BE2C (cell line): ENCODE measurements at regions not wholly inside any gene's neighbourhood (a gene's known extent, or its start where the extent isn't known, plus 50 kb on each side); places are given as distances from the start of the nearest gene placed in this dataset.
"Not testable (repeated sequence)": the region's sequence is repeated elsewhere in the genome, so short reads cannot be mapped to it uniquely, and the experiment has no call there.

Source experiments
- DNase-seq: peaks from one replicate; pipeline ENCODE4 v3.0.0-alpha.2; 2020
- H3K27me3 ChIP-seq: fragments of 250-450 bp; sonication (Bioruptor Pico); 2 replicates; pipeline ENCODE4 v1.5.1; 2020; ENCODE audit warnings: mild to moderate bottlenecking
- H3K36me3 ChIP-seq: fragments of 250-450 bp; sonication (Bioruptor Pico); 2 replicates; pipeline ENCODE4 v1.5.1; 2020; ENCODE audit warnings: mild to moderate bottlenecking
- H3K4me1 ChIP-seq: fragments of 250-450 bp; sonication (Bioruptor Pico); 2 replicates; pipeline ENCODE4 v1.5.1; 2020
- H3K4me3 ChIP-seq: 2 replicates; pipeline ENCODE4 v1.5.1; 2011; ENCODE audit warnings: low read depth, low read length
- H3K9me3 ChIP-seq: fragments of 250-450 bp; sonication (Bioruptor Pico); 2 replicates; pipeline ENCODE4 v1.5.1; 2020
- TF ChIP-seq, protein P1 (sequence below): IDR thresholded peaks from 2 replicates; pipeline ENCODE4 v1.5.1; 2012; ENCODE audit warnings: mild to moderate bottlenecking, low read depth, low read length

DNA sequence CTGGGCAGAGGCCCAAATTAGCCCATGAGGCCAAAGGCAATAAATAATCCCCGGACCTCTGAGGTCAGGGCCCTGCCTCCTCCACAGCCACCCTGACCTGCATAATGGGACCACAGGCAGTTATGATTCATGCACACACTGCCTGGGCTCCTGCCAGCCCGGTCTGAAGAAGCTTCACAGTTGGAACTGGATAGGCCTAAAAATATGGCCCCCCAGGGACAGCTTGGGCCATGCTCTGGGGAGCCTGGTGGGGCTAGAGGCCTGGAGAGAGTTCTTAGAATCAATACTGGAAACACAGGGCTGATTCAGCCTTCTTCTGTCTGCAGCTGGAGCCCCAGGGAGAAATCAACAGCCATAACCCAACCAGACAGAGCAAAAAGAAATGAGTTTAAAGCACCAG is 112.8 kb upstream of the CADM1 start:
- TF ChIP-seq, protein P1, sequence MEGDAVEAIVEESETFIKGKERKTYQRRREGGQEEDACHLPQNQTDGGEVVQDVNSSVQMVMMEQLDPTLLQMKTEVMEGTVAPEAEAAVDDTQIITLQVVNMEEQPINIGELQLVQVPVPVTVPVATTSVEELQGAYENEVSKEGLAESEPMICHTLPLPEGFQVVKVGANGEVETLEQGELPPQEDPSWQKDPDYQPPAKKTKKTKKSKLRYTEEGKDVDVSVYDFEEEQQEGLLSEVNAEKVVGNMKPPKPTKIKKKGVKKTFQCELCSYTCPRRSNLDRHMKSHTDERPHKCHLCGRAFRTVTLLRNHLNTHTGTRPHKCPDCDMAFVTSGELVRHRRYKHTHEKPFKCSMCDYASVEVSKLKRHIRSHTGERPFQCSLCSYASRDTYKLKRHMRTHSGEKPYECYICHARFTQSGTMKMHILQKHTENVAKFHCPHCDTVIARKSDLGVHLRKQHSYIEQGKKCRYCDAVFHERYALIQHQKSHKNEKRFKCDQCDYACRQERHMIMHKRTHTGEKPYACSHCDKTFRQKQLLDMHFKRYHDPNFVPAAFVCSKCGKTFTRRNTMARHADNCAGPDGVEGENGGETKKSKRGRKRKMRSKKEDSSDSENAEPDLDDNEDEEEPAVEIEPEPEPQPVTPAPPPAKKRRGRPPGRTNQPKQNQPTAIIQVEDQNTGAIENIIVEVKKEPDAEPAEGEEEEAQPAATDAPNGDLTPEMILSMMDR: no peak
- no peaks in the 10 kb centered on the region for H3K27me3 ChIP-seq
- H3K4me3 ChIP-seq: no peak overlapping the region
- H3K4me1 ChIP-seq: no peaks in the 10 kb centered on the region
- no peaks in the 10 kb centered on the region for H3K9me3 ChIP-seq
- DNase-seq: peak; percentile 45
- no peaks in the 10 kb centered on the region for H3K36me3 ChIP-seq

DNA sequence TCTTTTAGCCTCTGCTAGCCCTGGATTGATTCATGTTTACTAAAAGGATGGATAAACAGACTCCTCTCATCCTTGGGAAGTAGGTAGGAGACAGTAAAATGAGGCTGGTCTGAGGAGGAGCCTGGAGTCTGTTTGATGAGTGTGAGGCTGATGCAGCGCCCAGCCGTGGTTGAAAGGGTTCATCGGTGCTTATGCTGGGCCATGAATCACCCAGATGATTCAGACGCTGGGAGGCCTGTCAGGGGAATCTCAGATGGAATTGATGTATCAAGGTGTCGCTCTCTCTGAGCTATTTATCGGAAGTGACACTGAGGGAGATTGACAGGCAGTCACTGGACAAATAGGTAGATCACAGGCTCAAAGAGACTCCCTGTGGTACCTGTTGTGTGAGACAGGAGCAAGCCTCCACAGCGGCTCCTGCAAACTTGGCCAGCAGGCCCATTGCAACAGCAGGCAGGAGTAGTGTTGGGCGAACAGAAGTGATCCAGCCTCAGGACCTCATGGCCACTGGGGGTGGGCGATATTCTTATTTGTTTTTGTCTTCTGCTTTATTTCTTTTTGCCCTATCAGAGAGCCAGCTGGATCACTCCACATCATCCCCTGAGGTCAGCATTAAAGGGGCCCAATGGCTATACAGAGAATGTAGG is 109.9 kb upstream of the CADM1 start:
- Histone ChIP-seq H3K27me3 (no peaks in the 10 kb centered on the region), H3K9me3 (no peaks in the 10 kb centered on the region), H3K4me1 (no peaks in the 10 kb centered on the region), H3K4me3 (no peak overlapping the region), H3K36me3 (no peaks in the 10 kb centered on the region)
- TF ChIP-seq, protein P1: no peak
- no peak for DNase-seq

DNA sequence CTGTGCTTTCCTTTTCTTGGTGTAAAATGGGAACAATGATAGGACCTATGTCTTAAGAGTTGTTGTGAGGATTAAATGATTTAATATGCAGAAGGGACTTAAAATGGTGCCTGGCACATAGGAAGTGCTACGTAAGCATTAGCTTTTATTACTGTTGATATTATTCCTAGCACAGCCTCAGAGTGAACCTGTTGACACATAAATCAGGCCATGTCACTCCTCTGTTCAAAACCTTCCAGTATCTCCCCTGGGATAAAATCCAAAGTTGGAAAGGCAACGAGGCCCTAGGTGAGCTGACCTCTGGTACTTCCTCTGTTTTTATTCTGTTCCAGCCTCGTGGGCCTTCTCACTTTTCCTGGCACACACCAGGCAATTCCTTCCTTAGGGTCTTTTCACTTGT is 108.8 kb upstream of the CADM1 start:
- Histone ChIP-seq H3K36me3 (no peaks in the 10 kb centered on the region), H3K4me1 (no peaks in the 10 kb centered on the region), H3K4me3 (no peak overlapping the region), H3K9me3 (no peaks in the 10 kb centered on the region), H3K27me3 (no peaks in the 10 kb centered on the region)
- no peak for DNase-seq
- TF ChIP-seq, protein P1: no peak

DNA sequence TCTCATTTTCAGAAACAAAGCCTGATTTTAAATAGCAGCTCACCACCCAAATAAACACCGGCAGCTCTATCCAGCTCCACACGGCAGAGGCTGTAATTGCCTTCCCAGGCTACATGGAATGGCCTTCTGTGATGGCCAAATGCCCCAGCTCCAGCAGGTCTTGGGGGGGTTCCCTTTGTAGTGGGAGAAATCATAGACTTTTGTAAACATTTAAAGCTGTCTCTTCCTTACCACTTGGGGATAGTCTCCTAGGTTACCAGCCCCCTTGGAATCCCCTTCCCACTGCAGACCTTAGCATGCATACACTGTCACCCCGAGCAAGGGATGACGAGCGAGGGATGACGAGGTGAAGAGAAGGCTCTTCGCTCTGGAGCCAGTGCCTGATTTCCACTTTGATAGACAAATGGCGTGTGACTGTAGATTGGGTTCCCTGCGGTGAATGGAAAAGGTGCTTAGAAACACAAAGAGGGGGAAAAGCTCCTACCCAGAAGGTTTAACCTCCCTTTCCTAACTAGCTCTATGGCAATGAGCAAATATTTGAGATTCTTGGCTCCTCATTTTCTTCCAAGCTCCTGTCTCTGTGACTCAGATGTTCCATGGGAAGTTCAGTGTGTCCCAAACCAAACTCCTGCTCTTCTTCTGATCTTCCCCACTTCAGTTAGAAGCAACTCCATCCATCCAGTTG is 108.0 kb upstream of the CADM1 start:
- TF ChIP-seq, protein P1: no peak
- DNase-seq: no peak
- no peaks in the 10 kb centered on the region for H3K9me3 ChIP-seq
- no peaks in the 10 kb centered on the region for H3K27me3 ChIP-seq
- no peak overlapping the region for H3K4me3 ChIP-seq
- no peaks in the 10 kb centered on the region for H3K36me3 ChIP-seq
- H3K4me1 ChIP-seq: peaks cover 8% of the 10 kb centered on the region

DNA sequence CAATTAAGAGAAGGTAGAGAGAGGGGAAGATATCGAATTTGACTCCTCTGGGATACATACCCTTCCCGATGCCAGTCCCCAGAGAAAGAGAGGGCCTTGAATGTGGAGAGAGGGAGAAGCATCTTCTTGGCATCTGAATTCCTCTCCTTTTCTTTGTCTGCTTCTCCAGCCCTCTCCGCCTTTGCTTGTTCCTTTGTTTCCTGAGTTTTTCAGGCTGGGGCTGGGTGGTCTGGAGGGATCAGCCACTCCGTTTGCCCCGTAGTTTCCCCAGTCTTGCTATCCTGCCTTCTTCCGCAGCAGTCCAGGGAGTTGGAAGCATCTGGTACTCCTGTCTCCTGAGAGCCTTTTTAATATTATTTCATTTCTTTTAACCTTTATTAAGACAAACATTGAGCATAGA is 107.1 kb upstream of the CADM1 start:
- DNase-seq: no peak
- Histone ChIP-seq H3K27me3 (no peaks in the 10 kb centered on the region), H3K4me1 (peaks cover 16% of the 10 kb centered on the region), H3K4me3 (no peak overlapping the region), H3K9me3 (no peaks in the 10 kb centered on the region), H3K36me3 (no peaks in the 10 kb centered on the region)
- TF ChIP-seq, protein P1: no peak

DNA sequence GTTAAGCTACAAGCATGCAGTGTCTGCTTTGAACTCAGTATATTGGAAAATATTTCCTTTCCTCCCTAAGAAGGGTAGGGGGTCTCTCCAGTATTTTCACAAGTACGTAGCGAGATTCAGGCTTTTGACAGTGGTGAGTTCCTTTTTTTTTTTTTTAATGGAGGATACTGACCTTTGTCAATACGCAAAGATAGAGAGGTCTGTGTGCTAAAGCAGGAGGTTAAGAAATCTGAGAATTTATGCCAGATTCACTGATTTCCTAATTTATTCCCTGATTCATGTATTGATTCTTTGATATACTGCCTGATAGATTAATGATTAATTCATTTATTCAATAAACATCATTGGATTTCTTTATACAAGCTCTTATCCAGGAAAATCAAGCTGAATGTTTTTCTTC is 106.7 kb upstream of the CADM1 start:
- TF ChIP-seq, protein P1: no peak
- no peak for DNase-seq
- peaks cover 20% of the 10 kb centered on the region for H3K4me1 ChIP-seq
- H3K9me3 ChIP-seq: no peaks in the 10 kb centered on the region
- H3K36me3 ChIP-seq: no peaks in the 10 kb centered on the region
- no peak overlapping the region for H3K4me3 ChIP-seq
- no peaks in the 10 kb centered on the region for H3K27me3 ChIP-seq

DNA sequence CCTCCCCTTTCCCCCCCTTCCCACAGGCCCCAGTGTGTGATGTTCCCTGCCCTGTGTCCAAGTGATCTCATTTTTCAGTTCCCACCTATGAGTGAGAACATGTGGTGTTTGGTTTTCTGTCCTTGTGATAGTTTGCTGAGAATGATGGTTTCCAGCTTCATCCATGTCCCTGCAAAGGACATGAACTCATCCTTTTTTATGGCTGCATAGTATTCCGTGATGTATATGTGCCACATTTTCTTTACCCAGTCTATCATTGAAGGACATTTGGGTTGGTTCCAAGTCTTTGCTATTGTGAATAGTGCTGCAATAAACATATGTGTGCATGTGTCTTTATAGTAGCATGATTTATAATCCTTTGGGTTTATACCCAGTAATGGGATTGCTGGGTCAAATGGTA is 106.0 kb upstream of the CADM1 start:
- not testable (repeated sequence) for H3K27me3 ChIP-seq, H3K36me3 ChIP-seq, DNase-seq, H3K4me3 ChIP-seq, H3K9me3 ChIP-seq
- H3K4me1 ChIP-seq: peaks cover 23% of the 10 kb centered on the region
